Stimulated activated CD4-positive, alpha-beta T cell treated with anti-CD3 and anti-CD28 coated beads, Interleukin-15, amount 100 ng/mL, for 24 hours (primary cell): ENCODE measurements at regions not wholly inside any gene's neighbourhood (a gene's known extent, or its start where the extent isn't known, plus 50 kb on each side); places are given as distances from the start of the nearest gene placed in this dataset.
"Not testable (repeated sequence)": the region's sequence is repeated elsewhere in the genome, so short reads cannot be mapped to it uniquely, and the experiment has no call there.

Experiments
- DNase-seq: peaks from one replicate; pipeline ENCODE4 v3.0.0-alpha.2; 2020

- no peak for DNase-seq
Observed at GRCh38 chr4:17232566-17233253, 279.2 kb downstream of the QDPR start.

- not testable (repeated sequence) for DNase-seq
Observed at GRCh38 chr4:17231880-17232475, 279.9 kb downstream of the QDPR start.

GRCh38 chr4:17230727-17231126, 281.2 kb downstream of the QDPR start:
- DNase-seq, result no peak

- DNase-seq, result no peak
Observed at GRCh38 chr4:17220816-17221215, 291.1 kb downstream of the QDPR start.

GRCh38 chr4:17218786-17219185, 293.1 kb downstream of the QDPR start:
- DNase-seq, result no peak

- no peak for DNase-seq
Observed at GRCh38 chr4:17206829-17207801, 304.8 kb downstream of the QDPR start.

GRCh38 chr4:17204908-17205307, 306.5 kb upstream of the LDB2 start:
- no peak for DNase-seq

- no peak for DNase-seq
Observed at GRCh38 chr4:17203797-17204196, 305.4 kb upstream of the LDB2 start.

GRCh38 chr4:17197070-17197469, 298.6 kb upstream of the LDB2 start:
- no peak for DNase-seq

GRCh38 chr4:17195461-17196275, 297.2 kb upstream of the LDB2 start:
- DNase-seq, result no peak

GRCh38 chr4:17194586-17194985, 296.1 kb upstream of the LDB2 start:
- no peak for DNase-seq

GRCh38 chr4:17189759-17190158, 291.3 kb upstream of the LDB2 start:
- no peak for DNase-seq

GRCh38 chr4:17189401-17189720, 290.9 kb upstream of the LDB2 start:
- no peak for DNase-seq

- DNase-seq, result no peak
Observed at GRCh38 chr4:17188547-17189400, 290.3 kb upstream of the LDB2 start.

- no peak for DNase-seq
Observed at GRCh38 chr4:17188125-17188524, 289.7 kb upstream of the LDB2 start.

GRCh38 chr4:17187003-17187402, 288.6 kb upstream of the LDB2 start:
- DNase-seq, result no peak

GRCh38 chr4:17182888-17183287, 284.4 kb upstream of the LDB2 start:
- DNase-seq, result no peak

- DNase-seq, result no peak
Observed at GRCh38 chr4:17174751-17175150, 276.3 kb upstream of the LDB2 start.

- DNase-seq, result peak; percentile 1
Observed at GRCh38 chr4:17173300-17173699, 274.9 kb upstream of the LDB2 start.

GRCh38 chr4:17170131-17170530, 271.7 kb upstream of the LDB2 start:
- no peak for DNase-seq

GRCh38 chr4:17169699-17170098, 271.3 kb upstream of the LDB2 start:
- no peak for DNase-seq

- DNase-seq, result no peak
Observed at GRCh38 chr4:17168571-17168970, 270.1 kb upstream of the LDB2 start.
